ENCODE measurements at regions not wholly inside any gene's neighbourhood (a gene's known extent, or its start where the extent isn't known, plus 50 kb on each side); places are given as distances from the start of the nearest gene placed in this dataset.

GRCh38 chr3:132134611-132135010 is 99.8 kb upstream of the CPNE4 start:
- TF ChIP-seq CTCF (IDR thresholded peaks at IDR 0.05; ENCODE audit: low read depth, low read length), result no peak
- no peak for TF ChIP-seq EZH2phosphoT487 (IDR thresholded peaks at IDR 0.05; ENCODE audit: low read depth)

Measured in OCI-LY3 (cell line).